ENCODE measurements at regions not wholly inside any gene's neighbourhood (a gene's known extent, or its start where the extent isn't known, plus 50 kb on each side); places are given as distances from the start of the nearest gene placed in this dataset.
A peak's percentile ranks its signal among the peaks of the same experiment; 100 is the strongest.
"Not testable (repeated sequence)": the region's sequence is repeated elsewhere in the genome, so short reads cannot be mapped to it uniquely, and the experiment has no call there.

- no peak for DNase-seq (ENCODE audit: low spot score)
These were observed 312.6 kb downstream of the ALDH8A1 start for GRCh38 chr6:134637282-134637681.

GRCh38 chr6:134636186-134636799, 313.6 kb downstream of the ALDH8A1 start:
- no peak for DNase-seq (ENCODE audit: low spot score)

DNA sequence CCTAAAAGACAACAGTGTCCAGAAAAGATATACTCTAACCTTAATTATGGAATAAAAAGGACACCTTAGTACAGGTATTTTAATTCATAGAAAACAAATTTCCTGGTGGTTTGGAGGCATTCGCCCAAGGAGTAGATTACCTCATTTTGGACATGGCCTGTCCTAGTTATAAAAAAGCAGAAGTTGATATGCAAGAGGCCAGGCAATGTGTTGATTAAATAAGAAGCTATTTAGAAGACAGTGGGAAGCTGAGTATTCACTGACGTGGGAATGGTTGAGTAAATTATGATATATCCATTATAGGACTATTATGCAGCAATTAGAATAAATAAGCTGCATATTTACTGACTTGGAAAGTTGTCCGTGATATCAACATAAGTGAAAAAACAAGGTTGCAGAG, 314.9 kb downstream of the ALDH8A1 start:
- DNase-seq (ENCODE audit: low spot score) = no peak

- no peak for DNase-seq (ENCODE audit: low spot score)
These were observed 315.4 kb downstream of the ALDH8A1 start for GRCh38 chr6:134634466-134634865.

DNA sequence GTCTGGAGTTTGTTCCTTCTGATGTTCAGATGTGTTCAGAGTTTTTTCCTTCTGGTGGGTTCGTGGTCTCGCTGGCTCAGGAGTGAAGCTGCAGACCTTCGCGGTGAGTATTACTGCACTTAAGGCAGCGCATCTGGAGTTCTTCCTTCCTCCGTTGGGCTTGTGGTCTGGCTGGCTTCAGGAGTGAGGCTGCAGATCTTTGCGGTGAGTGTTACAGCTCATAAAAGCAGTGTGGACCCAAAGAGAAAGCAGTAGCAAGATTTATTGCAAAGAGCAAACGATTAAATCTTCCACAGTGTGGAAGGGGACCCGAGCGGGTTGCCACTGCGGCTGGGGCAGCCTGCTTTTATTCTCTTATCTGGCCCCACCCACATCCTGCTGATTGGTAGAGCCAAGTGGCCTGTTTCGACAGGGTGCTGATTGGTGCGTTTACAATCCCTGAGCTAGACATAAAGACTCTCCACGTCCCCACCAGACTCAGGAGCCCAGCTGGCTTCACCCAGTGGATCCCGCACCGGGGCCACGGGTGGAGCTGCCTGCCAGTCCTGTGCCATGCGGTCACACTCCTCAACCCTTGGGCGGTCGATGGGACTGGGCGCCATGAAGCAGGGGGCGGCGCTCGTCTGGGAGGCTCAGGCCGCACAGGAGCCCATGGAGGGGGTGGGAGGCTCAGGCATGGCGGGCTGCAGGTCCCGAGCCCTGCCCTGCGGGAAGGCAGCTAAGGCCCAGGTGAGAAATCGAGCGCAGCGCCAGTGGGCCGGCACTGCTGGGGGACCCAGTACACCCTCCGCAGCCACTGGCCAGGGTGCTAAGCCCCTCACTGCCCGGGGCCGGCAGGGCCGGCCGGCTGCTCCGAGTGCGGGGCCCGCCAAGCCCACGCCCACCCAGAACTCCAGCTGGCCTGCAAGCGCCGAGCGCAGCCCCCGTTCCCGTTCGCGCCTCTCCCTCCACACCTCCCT, 315.3 kb upstream of the SGK1 start:
- DNase-seq (ENCODE audit: low spot score) = peak; percentile 23

DNA sequence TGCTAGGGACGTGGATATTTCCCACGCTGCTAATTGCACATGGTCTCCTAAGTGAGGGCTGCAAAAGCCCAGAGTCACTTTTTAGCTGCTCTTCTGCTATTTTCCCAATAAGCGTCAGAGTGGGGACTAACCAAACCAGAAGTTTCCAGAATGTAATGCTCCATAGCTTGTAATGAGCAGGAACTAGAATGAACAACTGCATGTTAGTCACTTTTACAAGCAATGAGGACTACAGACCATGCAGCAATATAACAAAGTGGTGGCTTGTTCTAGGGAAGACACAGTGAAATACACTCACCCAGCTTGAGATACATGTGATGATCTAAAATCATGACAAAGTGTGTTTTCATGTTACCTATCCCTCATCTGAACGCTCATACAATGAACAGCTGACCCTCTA, 314.1 kb upstream of the SGK1 start:
- DNase-seq (ENCODE audit: low spot score) = no peak

GRCh38 chr6:134631398-134631924, 313.5 kb upstream of the SGK1 start:
- no peak for DNase-seq (ENCODE audit: low spot score)

DNA sequence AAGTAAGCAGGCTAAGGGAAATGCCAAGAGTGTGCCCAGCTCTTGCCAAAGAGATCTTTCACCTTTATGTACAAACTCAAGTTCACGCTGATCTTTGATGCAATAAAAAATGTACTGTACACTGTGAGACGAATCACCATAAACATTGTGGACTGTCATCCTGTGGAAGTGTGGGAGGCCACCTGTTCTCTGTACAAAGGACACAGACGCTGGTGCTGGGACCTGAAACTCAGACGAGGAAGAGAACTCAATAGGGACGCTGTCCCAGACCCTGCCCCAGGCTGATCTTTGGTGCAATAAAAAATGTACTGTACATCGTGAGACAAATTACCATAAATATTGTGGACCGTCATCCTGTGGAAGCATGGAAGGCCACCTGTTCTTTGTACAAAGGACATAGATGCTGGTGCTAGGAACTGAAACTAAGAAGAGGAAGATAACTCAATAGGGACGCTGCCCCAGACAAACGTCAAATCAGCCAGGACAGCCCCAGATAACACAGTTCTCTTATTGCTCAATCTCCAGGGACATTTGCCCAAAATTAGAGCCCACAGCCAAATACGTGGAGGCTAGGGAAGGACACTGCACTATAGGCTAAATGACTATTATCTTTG, 312.7 kb upstream of the SGK1 start:
- DNase-seq (ENCODE audit: low spot score) = no peak

DNA sequence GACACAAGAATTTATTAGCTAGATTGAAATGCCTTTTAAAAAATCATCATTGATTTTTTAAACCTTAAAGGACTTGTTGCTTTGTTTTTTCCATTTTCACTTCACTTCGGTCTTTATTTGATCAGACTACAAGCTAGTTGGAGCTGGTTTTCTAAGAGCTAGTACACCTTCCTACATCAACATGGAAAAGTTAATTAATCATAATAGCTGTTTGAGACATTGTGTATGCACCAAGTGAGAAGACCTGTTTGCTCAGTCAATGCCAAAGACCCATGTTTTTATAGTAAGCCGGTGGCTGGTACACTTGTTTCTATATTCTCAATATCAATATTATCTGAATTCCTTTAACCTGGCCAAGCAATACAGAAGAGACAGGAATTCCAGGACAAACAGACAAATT, 310.2 kb upstream of the SGK1 start:
- DNase-seq (ENCODE audit: low spot score) = no peak

DNA sequence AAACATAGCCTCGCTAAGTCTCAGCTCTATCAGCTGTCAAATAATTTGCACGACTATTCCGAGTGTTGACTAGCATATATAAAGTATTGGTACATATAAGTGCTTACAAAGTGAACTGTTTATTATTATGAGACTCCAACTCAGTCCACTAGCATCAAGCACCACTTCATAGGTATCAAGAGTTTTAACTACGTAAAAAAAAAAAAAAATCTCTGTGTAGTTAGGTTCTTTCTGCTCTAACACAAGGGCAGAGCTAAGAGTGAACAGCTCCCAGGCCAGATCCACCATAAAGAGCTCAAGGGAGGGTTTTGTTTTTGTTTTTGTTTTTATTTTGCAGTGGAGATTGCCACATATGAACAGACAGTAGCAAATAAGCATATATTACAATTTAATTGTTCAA, 309.8 kb upstream of the SGK1 start:
- no peak for DNase-seq (ENCODE audit: low spot score)

- no peak for DNase-seq (ENCODE audit: low spot score)
These were observed 308.7 kb upstream of the SGK1 start for GRCh38 chr6:134626589-134626988.

GRCh38 chr6:134626086-134626485, 308.2 kb upstream of the SGK1 start:
- no peak for DNase-seq (ENCODE audit: low spot score)

DNA sequence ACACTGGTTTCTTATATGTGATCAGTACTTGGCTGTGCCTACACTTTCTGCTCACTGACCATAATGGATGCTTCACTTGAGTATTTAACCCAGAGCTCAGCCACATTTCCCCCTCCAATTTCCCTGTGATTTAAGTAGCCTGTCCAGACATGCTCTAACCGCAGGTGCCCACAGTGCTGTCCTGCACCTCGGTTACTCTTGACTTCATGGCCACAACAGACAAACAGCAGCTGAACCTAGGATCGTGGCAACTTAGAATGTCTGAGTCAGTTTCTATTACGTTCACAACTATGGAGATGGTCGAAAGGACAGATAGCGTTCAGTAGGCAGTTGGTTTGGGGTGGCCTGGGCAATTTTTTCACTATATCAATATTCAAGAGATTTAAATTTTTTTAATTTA, 306.9 kb upstream of the SGK1 start:
- no peak for DNase-seq (ENCODE audit: low spot score)

DNA sequence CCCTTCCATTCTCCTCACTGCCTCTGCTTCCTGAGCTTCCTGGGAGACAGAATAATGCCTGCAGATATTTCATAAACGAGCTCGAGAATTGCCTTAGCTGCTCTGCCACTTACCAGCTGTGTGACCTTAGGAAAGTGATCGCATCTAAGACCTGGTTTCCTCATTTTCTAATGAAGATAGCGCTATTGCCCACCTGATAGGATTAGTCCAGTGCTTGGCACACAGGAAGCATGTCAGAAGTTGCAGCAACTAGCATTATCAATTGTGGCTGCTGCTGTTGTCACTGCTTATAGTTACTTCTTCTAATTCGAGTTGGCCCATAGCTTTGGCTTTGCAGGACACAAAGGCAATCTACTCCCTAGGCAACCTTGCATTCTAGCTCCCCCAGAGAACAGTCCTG, 305.5 kb upstream of the SGK1 start:
- no peak for DNase-seq (ENCODE audit: low spot score)

DNA sequence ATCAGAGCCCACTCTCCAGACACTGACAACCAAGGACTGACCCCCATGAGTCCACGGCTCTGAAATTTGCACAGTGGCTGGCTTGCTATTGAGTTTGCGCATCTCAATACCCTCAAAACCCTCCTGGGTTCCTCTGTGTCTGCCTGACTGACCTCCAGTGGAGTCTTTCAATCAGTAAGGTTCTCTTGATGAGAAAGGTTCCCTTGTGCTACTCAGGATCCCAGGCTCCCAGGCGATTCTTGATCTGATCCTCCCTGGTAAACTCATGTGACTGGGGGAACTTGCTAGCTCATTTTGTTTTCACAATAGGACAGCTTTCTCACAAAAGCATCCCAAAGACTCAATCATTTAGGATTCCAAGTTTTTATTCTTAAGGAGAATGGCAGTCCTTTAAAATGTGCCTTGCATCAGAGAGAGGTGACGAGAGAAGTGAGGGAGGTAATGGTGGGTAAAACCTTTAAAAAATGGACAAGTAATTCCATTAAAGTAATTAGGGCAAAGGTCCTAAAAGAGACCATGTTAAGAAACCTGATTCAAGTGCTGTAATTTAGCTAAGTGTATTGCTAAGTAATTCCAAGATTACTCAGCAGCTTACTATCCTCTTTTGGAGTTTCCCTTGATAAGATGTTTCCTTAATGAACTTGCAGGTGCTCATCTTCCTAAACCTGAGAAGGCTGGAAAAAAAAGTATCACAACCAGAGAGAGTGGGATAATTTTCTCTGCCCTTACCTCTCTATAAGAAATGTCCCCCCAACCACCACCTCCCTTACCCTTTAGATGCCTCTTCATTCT, 304.7 kb upstream of the SGK1 start:
- no peak for DNase-seq (ENCODE audit: low spot score)

DNA sequence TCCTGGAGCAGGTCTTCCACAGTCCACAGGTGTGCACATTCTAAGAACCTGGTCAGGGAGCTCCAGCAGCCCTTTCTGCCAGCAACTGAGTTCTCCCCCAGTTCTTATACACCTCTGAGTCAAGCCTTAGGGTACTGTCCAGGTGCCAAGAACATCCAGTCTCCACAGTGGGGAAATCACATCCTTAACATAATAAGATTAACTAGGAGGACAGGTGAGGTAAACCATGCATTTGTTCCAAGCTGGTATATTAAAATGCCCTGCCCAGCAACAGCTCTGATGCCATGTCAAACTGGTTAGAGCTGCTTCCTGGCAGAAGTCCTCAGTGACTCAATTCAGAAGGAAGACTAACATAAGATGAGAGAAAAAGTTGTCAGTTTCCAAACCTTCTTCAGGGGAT, 303.9 kb upstream of the SGK1 start:
- DNase-seq (ENCODE audit: low spot score) = no peak

GRCh38 chr6:134619789-134620188, 301.9 kb upstream of the SGK1 start:
- peak; percentile 54 for DNase-seq (ENCODE audit: low spot score)

DNA sequence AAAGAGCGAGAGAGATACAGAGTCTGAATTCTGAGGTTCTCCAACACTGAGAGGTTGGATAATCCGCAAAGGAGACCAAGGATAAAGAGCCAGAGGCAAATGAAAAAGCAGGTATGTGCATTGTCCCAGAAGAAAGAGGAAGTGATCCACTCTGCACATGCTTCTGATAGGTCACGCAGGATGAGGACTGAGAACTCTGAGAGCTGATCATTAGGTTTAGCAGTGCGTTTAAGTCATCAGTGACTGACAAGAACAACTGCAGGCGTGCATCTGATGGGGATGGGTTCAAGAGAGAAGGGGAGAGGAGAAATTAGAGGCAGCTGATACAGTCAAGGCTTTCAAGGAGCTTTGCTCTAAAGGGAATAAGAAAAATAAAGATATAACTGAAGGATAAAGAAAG, 301.2 kb upstream of the SGK1 start:
- DNase-seq (ENCODE audit: low spot score) = no peak

DNA sequence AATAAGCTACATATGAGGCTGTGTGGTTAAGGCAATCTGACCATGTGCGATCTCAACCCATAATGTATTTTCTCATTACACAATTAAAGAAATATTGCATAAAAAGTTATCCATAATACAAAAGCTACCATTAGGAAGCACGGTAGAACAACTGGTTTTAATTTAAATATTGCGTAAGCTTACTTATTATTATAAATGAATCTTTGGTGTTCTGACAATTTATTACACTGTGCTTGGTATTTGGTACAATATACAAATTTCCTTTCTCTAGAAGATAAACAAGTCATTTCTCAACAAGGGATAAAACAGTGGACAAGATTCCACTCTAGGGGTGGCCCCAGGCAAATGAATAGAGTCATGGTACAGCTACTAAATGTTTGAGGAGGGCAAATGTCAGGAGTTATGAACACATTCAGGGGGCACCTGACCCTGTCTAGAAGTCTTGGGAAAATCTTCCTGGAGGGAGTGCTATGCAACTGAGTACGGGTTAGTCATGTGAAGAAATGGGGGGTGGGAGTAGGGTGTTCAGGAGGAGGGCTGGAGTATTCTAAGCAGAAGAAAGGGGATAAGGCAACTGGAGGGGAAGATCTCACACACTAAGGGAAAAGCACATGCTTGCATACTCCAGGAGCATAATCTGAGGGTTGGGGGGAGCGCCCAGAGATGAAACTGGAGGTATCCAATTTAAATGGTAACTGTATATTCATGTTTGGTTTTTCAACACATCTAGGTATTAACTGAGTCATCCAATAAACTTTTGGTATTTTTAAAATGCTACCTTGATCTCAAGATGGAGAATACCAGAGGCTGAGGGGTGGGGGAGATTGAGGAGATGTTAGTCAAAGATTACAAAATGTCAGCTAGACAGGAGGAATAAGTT, 296.9 kb upstream of the SGK1 start:
- DNase-seq (ENCODE audit: low spot score) = no peak

DNA sequence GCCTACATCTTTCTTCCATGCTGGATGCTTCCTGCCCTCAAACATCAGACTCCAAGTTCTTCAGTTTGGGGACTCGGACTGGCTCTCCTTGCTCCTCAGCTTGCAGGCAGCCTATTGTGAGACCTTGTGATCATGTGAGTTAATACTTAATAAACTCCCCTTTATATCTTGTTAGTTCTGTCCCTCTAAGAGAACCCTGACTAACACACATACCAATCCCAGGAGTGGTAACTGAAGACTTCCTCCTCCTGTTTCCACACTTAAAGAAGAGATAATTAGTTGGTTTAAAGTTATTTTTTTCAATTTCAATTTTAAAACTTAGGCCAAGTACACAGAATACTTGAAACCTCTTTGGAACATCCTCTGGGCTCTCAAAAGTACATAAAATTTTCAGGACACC, 294.2 kb upstream of the SGK1 start:
- DNase-seq (ENCODE audit: low spot score) = not testable (repeated sequence)

DNA sequence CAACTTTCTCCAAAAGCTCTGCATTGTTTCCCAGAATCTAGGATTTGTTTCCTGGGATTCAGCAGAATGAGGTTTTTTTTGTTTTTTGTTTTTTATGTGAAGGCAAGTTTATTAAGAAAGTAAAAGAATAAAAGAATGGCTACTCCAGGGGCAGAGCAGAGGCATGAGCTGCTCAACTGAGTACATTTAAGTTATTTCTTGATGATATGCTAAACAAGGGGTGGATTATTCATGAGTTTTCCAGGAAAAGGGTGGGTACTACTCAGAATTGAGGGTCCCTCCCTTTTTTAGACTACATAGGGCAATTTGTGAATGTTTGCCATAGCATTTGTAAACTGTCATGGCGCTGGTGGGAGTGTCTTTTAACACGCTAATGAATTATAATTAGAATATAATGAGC, 292.5 kb upstream of the SGK1 start:
- no peak for DNase-seq (ENCODE audit: low spot score)
